ENCODE measurements at regions not wholly inside any gene's neighbourhood (a gene's known extent, or its start where the extent isn't known, plus 50 kb on each side); places are given as distances from the start of the nearest gene placed in this dataset.

DNA sequence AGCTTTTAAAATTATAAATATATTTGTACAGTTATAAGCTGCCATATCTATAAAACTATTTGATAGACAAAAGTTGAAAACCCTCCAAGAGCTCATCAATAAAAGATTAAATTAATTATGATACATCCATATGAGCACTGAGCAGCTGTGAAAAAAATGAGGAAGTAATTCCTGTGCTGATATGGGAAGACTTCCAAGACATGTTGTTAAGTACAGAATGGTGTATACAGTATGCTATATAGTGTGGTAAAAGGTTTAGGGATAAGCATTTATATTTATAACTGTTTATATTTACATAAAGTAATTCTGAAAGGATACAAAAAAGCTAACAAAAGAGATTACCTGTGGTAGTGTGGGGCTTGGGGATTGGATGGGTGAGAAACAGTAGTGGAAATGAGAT is 92.8 kb upstream of the BMP2K start:
- H3K27ac ChIP-seq: no peak overlapping the region
- POLR2A ChIA-PET: no interaction called here
- H3K4me2 ChIP-seq: no peak overlapping the region; the same call in 2 of the 3 replicates
- H3K9me3 ChIP-seq: no peaks in the 10 kb centered on the region
- peaks cover 13% of the 10 kb centered on the region; the same call in 2 of the 3 replicates for H3K4me1 ChIP-seq
- ATAC-seq (no peak), DNase-seq (ENCODE audit: low read depth in 1 of 2, low spot score in 1 of 2) (no peak), FAIRE-seq (no peak)
- TF ChIP-seq, protein P1, sequence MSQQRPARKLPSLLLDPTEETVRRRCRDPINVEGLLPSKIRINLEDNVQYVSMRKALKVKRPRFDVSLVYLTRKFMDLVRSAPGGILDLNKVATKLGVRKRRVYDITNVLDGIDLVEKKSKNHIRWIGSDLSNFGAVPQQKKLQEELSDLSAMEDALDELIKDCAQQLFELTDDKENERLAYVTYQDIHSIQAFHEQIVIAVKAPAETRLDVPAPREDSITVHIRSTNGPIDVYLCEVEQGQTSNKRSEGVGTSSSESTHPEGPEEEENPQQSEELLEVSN (IDR thresholded peaks at IDR 0.05; ENCODE audit: borderline replicate concordance, low read depth): no peak
- TF ChIP-seq ZFP36 (IDR thresholded peaks at IDR 0.05; ENCODE audit: borderline replicate concordance, partially characterized antibody) (no peak), GATA3 (IDR thresholded peaks at IDR 0.05; ENCODE audit: borderline replicate concordance) (no peak), JUNB (IDR thresholded peaks at IDR 0.05) (no peak), MAZ (IDR thresholded peaks at IDR 0.05; ENCODE audit: borderline replicate concordance, low read depth, low read length) (no peak), RARB (CRISPR knock-in tag; IDR thresholded peaks at IDR 0.05) (no peak), TP53 (CRISPR knock-in tag; IDR thresholded peaks at IDR 0.05) (no peak), NPAS2 (CRISPR knock-in tag; IDR thresholded peaks at IDR 0.05; ENCODE audit: borderline replicate concordance) (no peak), MAFK (IDR thresholded peaks at IDR 0.05; ENCODE audit: partially characterized antibody) (no peak), JUN (IDR thresholded peaks at IDR 0.05) (no peak)
- TF ChIP-seq, protein P2, sequence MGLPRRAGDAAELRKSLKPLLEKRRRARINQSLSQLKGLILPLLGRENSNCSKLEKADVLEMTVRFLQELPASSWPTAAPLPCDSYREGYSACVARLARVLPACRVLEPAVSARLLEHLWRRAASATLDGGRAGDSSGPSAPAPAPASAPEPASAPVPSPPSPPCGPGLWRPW (IDR thresholded peaks at IDR 0.05): no peak
- TF ChIP-seq, protein P3, sequence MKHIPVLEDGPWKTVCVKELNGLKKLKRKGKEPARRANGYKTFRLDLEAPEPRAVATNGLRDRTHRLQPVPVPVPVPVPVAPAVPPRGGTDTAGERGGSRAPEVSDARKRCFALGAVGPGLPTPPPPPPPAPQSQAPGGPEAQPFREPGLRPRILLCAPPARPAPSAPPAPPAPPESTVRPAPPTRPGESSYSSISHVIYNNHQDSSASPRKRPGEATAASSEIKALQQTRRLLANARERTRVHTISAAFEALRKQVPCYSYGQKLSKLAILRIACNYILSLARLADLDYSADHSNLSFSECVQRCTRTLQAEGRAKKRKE (CRISPR knock-in tag; IDR thresholded peaks at IDR 0.05; ENCODE audit: low read depth): no peak
- no peak overlapping the region for H3K4me3 ChIP-seq
- CTCF ChIA-PET: no interaction called here

DNA sequence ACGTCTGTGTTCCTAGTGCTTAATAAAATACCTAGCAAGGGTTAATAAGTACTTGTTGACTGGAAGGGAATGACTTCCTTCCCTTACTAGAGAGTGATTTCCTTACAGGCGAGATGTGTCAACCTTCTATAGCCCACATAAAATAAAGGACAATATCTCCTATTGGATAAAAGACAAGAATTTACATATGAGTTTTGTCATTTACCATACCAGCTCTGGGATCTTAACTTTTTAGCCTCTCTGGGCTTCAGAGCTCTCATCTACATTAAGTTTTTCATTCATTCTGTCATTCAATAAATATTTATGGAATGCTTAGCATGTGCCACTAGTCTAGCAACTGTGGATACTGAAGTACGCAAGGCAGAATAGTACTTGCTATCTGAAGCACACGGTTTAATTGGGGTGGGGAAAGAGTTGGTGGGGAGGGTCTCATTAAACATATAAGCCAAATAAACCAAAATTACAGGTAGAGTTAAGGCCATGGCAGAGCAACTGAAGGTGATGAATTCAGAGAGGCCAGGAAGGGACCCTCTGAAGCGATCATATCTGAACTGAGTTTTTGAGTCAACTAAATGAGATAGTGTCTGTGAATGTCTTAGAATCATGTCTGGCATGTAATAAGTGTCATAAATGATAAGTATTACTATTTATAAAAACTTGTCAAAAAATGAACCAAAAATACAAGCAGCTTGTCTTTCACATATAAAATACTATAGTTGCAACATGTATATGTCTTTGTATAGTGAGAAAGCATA is 91.6 kb upstream of the BMP2K start:
- WGBS (ENCODE audit: missing lambda C conversion rate): 39% methylated on average over 5 of the region's 5 CpGs
- H3K27ac ChIP-seq: peak overlapping the region in 1 of 2 experiments; percentile 21; a peak in 1 of 6 replicates
- CTCF ChIA-PET: no interaction called here

More for the DNA sequence above, 91.6 kb upstream of the BMP2K start:
- H3K4me1 ChIP-seq: peaks cover 13% of the 10 kb centered on the region; the same call in 2 of the 3 replicates
- POLR2A ChIA-PET: interaction anchor here (1.0 kb wide), 1 partner anchor 92 kb away, joined by 6 read pairs; the partner anchor contains the start of gene BMP2K
- FAIRE-seq (no peak), ATAC-seq (peak in 1 of 2 experiments; percentile 62; a peak in 3 of 6 replicates), DNase-seq (ENCODE audit: low read depth in 1 of 2, low spot score in 1 of 2) (no peak)
- TF ChIP-seq RFX5 (IDR thresholded peaks at IDR 0.05) (no peak), GATA3 (IDR thresholded peaks at IDR 0.05; ENCODE audit: borderline replicate concordance) (no peak), NFE2L2 (conservative IDR thresholded peaks at IDR 0.05; ENCODE audit: low read length) (no peak), ZC3H11A (IDR thresholded peaks at IDR 0.05) (no peak), ZNF302 (CRISPR knock-in tag; IDR thresholded peaks at IDR 0.05) (no peak), JUN (IDR thresholded peaks at IDR 0.05) (no peak), RNF2 (IDR thresholded peaks at IDR 0.05; ENCODE audit: borderline replicate concordance, low read depth) (no peak), PHF8 (IDR thresholded peaks at IDR 0.05; ENCODE audit: borderline replicate concordance, low read depth) (no peak), CBX8 (IDR thresholded peaks at IDR 0.05) (no peak), HOXB13 (CRISPR knock-in tag; IDR thresholded peaks at IDR 0.05; ENCODE audit: low read depth) (no peak), RARB (CRISPR knock-in tag; IDR thresholded peaks at IDR 0.05) (no peak), CHD2 (IDR thresholded peaks at IDR 0.05; ENCODE audit: low read length, partially characterized antibody) (no peak), SREBF2 (IDR thresholded peaks at IDR 0.05) (no peak), ESRRA (IDR thresholded peaks at IDR 0.05; ENCODE audit: borderline replicate concordance, low read length) (no peak)
- TF ChIP-seq, protein P4, sequence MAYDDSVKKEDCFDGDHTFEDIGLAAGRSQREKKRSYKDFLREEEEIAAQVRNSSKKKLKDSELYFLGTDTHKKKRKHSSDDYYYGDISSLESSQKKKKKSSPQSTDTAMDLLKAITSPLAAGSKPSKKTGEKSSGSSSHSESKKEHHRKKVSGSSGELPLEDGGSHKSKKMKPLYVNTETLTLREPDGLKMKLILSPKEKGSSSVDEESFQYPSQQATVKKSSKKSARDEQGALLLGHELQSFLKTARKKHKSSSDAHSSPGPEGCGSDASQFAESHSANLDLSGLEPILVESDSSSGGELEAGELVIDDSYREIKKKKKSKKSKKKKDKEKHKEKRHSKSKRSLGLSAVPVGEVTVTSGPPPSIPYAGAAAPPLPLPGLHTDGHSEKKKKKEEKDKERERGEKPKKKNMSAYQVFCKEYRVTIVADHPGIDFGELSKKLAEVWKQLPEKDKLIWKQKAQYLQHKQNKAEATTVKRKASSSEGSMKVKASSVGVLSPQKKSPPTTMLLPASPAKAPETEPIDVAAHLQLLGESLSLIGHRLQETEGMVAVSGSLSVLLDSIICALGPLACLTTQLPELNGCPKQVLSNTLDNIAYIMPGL (CRISPR knock-in tag; IDR thresholded peaks at IDR 0.05; ENCODE audit: borderline replicate concordance): no peak
- TF ChIP-seq, protein P3 (CRISPR knock-in tag; IDR thresholded peaks at IDR 0.05; ENCODE audit: low read depth): no peak
- TF ChIP-seq, protein P5, sequence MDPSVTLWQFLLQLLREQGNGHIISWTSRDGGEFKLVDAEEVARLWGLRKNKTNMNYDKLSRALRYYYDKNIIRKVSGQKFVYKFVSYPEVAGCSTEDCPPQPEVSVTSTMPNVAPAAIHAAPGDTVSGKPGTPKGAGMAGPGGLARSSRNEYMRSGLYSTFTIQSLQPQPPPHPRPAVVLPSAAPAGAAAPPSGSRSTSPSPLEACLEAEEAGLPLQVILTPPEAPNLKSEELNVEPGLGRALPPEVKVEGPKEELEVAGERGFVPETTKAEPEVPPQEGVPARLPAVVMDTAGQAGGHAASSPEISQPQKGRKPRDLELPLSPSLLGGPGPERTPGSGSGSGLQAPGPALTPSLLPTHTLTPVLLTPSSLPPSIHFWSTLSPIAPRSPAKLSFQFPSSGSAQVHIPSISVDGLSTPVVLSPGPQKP (IDR thresholded peaks at IDR 0.05; ENCODE audit: low read depth, low read length): no peak
- peak overlapping the region; percentile 57 for H3K4me2 ChIP-seq
- no peaks in the 10 kb centered on the region for H3K9me3 ChIP-seq
- H3K4me3 ChIP-seq: no peak overlapping the region
